Renal cortical epithelial cell (primary cell): ENCODE measurements at regions not wholly inside any gene's neighbourhood (a gene's known extent, or its start where the extent isn't known, plus 50 kb on each side); places are given as distances from the start of the nearest gene placed in this dataset.
A peak's percentile ranks its signal among the peaks of the same experiment; 100 is the strongest.
"Not testable (repeated sequence)": the region's sequence is repeated elsewhere in the genome, so short reads cannot be mapped to it uniquely, and the experiment has no call there.

Experiments used
- DNase-seq: peaks from one replicate; pipeline ENCODE4 v3.0.0-alpha.2; 2011; ENCODE audit warnings: low read depth

GRCh38 chr6:28623242-28623641 lies 97.6 kb downstream of the GPX5 start:
- DNase-seq, result not testable (repeated sequence)

GRCh38 chr6:28626386-28626785 lies 100.7 kb downstream of the GPX5 start:
- DNase-seq, result not testable (repeated sequence)

DNA sequence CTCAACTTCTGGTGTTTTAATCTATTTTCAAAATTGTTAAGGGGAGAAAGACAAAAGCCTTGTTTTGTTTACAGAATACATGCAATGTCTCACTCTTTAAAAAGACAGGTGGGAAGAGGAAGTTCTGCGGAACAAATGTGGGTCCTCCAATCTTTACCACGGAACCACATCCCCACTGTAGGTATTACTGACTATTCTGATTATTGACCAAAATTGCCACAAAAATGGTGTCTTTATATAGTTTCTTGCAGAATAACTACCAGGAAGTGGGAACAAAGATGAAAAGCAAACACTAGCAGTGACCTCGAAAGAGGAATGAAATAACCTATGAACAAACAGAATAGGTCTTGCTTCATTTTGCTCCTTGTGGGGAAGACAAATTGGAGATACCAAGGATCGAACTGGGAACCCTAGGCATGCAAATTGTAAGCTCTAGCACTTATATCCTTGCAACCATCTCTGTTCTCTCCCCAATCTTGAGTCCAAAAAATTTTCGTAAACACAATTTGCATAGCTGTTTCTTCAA lies 106.7 kb downstream of the GPX5 start:
- DNase-seq, result no peak

DNA sequence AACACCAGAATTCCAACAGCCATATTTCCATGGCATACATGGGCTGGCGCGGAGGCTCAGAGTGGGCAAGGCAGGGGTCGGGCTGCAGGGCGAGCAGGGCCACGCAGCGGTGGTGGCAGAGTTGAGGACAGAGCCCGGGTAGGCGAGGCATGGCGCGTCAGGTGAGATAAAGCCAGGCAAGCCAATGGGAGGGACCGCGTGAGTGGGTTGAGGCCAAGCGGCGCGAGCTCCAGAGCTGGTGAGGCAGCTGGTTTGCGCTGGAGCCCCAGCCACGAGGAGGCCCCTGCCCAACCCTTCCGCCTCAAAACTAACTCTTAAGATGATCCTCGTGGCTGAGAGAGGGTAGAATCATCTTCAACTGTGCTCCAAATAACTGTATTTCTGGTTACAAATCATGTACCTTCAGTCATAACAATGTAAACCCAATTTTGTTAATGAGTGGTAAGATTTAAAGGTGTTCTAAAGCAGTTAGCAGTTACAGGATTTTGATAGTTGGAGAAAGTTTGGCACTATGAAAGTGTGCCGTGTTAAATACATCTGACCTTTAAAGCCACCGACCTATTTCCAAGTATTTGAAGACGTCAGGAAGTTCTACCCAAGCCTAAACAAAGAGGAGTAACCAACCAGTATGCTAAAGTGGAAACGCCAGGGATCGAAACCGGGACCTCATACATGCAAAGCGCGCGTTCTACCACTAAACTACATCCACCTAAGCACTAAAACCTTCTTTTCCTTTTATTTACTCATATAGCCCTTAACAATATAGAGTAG lies 107.9 kb downstream of the GPX5 start:
- no peak for DNase-seq

GRCh38 chr6:28634411-28634760 lies 108.7 kb downstream of the GPX5 start:
- peak; percentile 15 for DNase-seq

DNA sequence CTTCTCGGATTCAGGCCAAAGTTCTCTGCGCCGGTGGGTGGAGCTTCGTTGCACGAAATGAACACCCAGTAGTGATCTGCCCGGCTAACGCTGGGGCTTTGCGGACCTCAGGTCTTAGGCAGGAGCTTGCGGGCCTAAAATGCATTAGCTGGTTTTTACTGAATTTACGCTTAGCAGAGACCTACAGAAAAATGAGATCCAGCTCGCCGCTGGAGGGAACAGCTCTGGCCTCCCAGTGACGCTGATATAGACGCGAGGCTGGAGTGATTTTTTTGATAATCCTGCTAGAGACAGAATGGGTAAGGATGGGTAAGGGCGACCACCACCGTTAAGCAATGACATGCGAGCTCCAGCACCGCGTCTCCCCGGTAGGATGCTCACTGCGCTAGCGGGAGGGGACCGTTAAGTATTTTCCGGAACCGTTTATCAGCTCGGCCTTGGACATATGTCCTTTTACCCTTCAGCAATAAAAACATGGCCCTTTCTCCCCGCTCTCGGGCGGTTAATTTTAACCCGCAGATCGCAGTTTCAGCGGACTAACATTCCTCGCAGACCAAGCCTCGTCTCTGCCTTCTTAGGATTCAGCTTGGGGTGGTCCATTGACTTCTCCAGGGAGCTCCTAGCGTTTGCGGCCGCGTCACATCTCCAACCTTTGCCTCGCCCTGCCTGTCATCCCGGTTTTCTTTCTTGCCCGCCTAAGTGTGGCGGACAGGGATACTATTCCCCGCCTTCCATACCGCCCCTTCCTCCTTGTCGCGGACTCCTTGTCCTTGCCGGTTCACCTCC lies 109.3 kb downstream of the GPX5 start:
- peak; percentile 9 for DNase-seq

- DNase-seq, result no peak
These were observed 110.0 kb downstream of the GPX5 start for GRCh38 chr6:28635547-28636158.

GRCh38 chr6:28638787-28639430 lies 113.2 kb downstream of the GPX5 start:
- no peak for DNase-seq

DNA sequence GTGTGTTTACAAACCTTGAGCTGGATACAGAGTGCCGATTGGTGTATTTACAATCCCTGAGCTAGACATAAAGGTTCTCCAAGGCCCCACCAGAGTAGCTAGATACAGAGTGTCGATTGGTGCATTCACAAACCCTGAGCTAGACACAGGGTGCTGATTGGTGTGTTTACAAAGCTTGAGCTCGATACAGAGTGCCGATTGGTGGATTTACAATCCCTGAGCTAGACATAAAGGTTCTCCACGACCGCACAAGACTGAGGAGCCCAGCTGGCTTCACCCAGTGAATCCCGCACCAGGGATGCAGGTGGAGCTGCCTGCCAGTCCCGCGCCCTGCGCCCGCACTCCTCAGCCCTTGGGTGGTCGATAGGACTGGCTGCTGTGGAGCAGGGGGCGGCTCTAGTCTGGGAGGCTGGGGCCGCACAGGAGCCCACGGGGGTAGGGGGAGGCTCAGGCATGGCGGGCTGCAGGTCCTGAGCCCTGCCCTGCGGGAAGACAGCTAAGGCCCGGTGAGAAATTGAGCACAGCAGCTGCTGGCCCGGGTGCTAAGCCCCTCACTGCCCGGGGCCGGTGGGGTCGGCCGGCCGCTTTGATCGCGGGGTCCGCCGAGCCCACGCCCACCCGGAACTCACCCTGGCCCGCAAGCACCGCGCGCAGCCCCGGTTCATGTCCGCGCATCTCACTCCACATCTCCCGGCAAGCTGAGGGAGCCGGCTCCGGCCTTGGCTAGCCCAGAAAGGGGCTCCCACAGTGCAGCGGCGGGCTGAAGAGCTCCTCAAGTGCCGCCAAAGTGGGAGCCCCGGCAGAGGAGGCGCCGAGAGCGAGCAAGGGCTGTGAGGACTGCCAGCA lies 114.0 kb downstream of the GPX5 start:
- DNase-seq, result not testable (repeated sequence)

GRCh38 chr6:28643017-28643740 lies 117.5 kb downstream of the GPX5 start:
- peak; percentile 52 for DNase-seq

DNA sequence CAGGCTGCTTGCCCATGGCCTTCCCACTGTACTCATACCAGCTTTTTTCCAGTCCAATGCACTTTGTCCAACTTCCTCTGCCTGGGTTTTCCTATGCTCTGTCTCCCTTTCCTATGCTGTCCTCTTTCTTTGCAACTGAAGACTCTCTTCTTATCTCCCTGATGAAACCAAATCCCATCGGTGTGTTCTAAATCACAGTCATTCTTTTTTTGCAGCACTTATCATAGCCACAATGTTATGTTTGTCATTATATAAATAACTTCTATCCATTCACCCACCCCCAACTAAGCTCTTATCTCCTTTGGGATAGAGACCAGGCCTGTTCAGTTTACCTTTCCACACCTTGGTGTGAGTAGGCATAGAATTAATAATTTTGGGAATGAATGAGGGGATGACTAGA lies 121.0 kb downstream of the GPX5 start:
- DNase-seq, result no peak

GRCh38 chr6:28648035-28648877 lies 122.6 kb downstream of the GPX5 start:
- DNase-seq, result peak; percentile 62

- no peak for DNase-seq
These were observed 123.2 kb downstream of the GPX5 start for GRCh38 chr6:28648878-28649375.

DNA sequence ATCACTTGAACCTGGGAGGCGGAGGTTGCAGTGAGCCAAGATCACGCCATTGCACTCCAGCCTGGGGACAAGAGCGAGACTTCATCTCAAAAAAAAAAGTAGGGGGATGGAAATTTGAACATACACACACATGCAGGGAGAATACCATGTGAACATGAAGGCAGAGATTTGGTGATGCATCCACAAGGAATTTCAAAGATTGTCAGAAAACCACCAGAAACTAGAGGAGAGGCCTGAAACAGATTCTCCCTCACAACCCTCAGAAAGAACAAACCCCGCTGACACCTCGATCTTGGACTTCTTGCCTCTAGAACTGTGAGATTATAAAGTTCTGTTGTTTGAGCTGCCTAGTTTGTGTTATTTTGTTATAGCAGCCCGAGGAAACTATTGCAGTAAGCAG lies 125.5 kb downstream of the GPX5 start:
- DNase-seq, result no peak

GRCh38 chr6:28653876-28654275 lies 128.2 kb downstream of the GPX5 start:
- DNase-seq, result no peak

DNA sequence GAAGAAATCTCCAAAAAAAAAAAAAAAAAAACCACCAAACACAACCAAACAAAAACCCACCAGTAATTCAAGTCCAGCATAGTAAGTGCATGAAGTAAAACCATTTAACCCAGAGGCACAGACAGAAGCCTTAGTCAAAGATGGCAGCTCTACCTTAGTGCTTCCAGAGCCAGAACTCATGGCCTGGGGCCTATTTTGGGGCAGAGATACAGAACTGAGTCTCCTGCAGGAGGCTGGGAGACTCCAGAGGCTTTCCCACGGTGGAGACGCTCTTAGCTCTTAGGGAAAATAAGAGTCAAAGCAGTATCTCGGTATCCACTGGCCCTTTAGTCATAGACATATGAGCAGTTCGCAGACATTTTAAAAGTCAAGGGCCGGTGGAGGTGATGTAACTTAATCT lies 129.5 kb downstream of the GPX5 start:
- DNase-seq, result no peak

- no peak for DNase-seq
These were observed 131.0 kb downstream of the GPX5 start for GRCh38 chr6:28656715-28657114.

GRCh38 chr6:28657381-28657768 lies 131.7 kb downstream of the GPX5 start:
- no peak for DNase-seq

DNA sequence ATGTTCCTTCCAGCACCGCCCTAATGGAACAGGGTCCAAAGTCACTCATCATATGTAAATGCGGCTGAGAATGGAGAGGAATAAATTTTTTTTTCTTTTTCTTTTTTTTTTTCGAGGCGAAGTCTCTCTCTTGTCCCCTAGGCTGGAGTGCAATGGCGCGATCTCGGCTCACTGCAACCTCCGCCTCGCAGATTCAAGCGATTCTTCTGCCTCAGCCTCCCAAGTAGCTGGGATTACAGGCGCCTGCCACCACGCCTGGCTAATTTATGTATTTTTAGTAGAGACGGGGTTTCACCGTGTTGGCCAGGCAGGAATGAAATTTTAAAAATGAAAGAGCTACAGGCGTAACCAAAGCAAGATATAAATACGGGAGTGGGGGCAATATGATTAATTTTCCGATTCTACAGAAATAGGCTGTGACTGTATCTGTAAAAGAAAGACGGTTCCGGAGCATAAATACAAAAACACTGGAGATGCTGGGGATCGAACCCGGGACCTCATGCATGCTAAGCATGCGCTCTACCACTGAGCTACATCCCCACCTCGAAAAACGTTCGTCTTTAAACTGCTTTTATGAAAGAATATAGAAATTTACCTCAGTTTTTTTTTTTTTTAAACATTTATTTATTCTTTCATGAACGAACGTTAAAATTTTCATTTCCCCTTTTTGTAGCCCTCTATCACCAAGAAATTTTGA lies 132.2 kb downstream of the GPX5 start:
- peak; percentile 36 for DNase-seq
